Fibroblast of the aortic adventitia (primary cell): ENCODE measurements at regions not wholly inside any gene's neighbourhood (a gene's known extent, or its start where the extent isn't known, plus 50 kb on each side); places are given as distances from the start of the nearest gene placed in this dataset.

Experiments
- DNase-seq: peaks from one replicate; pipeline ENCODE4 v3.0.0-alpha.2; 2010; ENCODE audit warnings: low read depth
- H3K4me3 ChIP-seq: 2 replicates; pipeline ENCODE4 v1.5.1; 2011; ENCODE audit warnings: low read depth, mild to moderate bottlenecking, control low read depth, low read length, moderate library complexity
- TF ChIP-seq, protein P1 (sequence below): IDR thresholded peaks from 2 replicates; pipeline ENCODE4 v1.5.1; 2011; ENCODE audit warnings: mild to moderate bottlenecking, low read length, control low read depth, inconsistent platforms; ENCODE audit not compliant: insufficient read depth

- TF ChIP-seq, protein P1, sequence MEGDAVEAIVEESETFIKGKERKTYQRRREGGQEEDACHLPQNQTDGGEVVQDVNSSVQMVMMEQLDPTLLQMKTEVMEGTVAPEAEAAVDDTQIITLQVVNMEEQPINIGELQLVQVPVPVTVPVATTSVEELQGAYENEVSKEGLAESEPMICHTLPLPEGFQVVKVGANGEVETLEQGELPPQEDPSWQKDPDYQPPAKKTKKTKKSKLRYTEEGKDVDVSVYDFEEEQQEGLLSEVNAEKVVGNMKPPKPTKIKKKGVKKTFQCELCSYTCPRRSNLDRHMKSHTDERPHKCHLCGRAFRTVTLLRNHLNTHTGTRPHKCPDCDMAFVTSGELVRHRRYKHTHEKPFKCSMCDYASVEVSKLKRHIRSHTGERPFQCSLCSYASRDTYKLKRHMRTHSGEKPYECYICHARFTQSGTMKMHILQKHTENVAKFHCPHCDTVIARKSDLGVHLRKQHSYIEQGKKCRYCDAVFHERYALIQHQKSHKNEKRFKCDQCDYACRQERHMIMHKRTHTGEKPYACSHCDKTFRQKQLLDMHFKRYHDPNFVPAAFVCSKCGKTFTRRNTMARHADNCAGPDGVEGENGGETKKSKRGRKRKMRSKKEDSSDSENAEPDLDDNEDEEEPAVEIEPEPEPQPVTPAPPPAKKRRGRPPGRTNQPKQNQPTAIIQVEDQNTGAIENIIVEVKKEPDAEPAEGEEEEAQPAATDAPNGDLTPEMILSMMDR, result no peak
- H3K4me3 ChIP-seq, result no peak overlapping the region
- no peak for DNase-seq
Observed at GRCh38 chr4:14215116-14215770, 587.7 kb upstream of the BOD1L1 start.

DNA sequence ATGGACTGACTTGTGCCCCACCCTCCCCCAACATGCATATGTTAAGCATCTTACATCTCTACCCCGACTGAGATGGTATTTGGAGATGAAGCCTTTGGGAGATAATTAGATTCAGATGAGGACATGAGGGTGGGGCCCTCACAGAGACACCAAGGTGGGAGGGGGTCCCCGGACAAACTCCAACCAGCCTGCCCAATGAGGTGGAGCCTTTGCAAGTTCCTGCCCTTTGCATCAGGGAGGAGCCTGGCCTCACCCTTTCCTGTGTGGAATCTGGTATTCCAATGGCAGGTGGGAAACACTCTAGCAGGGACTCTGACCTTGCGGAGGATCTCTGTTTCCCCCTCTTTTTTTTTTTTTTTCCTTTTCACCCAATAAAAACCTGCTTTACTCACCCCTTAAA, 589.9 kb upstream of the BOD1L1 start:
- TF ChIP-seq, protein P1, result no peak
- no peak for DNase-seq
- no peak overlapping the region for H3K4me3 ChIP-seq

GRCh38 chr4:14218641-14219040, 591.1 kb upstream of the BOD1L1 start:
- DNase-seq, result no peak
- no peak overlapping the region for H3K4me3 ChIP-seq
- TF ChIP-seq, protein P1, result no peak

DNA sequence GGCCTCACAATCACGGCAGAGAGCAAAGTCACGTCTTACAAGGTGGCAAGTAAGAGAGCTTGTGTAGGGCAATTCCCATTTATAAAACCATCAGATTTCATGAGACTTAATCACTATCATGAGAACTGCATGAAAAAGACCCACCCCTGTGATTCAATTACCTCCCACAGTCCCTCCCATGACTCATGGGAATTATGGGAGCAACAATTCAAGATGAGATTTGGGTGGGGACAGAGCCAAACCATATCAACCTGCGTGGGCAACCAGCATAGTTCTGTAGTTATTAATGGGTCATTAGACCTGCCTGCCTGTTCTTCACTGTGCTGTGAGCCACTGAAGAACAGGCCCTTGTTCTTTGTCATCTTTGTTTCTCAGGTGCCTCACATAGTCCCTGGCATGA, 593.7 kb upstream of the BOD1L1 start:
- no peak overlapping the region for H3K4me3 ChIP-seq
- DNase-seq, result peak; percentile 11
- TF ChIP-seq, protein P1, result no peak

- peak; percentile 45 for DNase-seq
- no peak overlapping the region for H3K4me3 ChIP-seq
- TF ChIP-seq, protein P1, result no peak
Observed at GRCh38 chr4:14222377-14223029, 595.0 kb upstream of the BOD1L1 start.

DNA sequence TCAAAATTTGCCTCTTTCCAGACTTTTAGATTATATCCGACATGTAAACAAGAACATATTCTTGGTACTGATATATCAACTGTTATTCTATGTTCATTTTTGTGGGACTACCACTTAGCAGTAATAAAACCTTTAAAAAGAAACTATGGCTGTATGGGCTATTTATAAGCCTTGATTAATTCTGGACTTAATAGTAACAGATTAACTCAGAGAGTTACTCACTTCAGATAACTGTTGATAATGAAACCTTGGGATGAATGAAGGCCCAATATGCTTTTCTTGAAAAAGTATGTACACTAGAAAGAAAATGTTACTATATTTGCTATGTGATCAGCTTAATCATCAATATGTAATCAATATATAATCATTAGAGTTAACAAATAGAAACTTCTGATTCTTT, 595.9 kb upstream of the BOD1L1 start:
- TF ChIP-seq, protein P1, result no peak
- DNase-seq, result no peak
- no peak overlapping the region for H3K4me3 ChIP-seq

DNA sequence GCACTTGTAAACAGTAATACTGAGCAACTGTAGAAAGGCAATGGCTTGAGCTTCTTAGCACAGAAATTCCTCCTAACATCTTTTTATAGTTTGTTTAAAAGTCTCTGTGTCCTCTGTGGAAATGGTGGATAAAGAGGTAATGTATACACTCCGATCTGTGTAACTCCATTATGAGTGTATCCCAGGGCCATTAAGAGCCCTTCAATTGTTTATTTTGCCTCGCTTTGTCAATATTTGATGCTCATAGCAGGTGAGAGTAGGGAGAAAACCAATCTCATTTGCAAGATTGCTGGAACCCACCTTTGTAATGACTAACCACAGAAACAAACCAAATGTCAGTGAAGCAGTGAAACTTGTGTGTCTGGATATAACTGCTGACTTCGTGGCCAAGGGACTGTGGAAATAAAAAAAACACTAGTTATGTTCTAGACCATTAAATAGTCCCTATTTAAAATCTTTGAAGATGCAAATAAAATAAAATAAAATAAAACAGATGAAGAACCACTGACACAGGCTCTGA, 598.2 kb upstream of the BOD1L1 start:
- H3K4me3 ChIP-seq, result no peak overlapping the region
- TF ChIP-seq, protein P1, result no peak
- DNase-seq, result no peak
